H1 (cell line): ENCODE measurements at regions not wholly inside any gene's neighbourhood (a gene's known extent, or its start where the extent isn't known, plus 50 kb on each side); places are given as distances from the start of the nearest gene placed in this dataset.

Experiments
- BCL11A ChIP-seq, 2 experiments: IDR thresholded peaks; one replicate each; pipeline ENCODE4 v1.6.1; 2011; ENCODE audit warnings: low read depth in 2 of 2, low read length in 2 of 2, mild to moderate bottlenecking in 2 of 2
- BRCA1 ChIP-seq: IDR thresholded peaks from 2 replicates; pipeline ENCODE4 v1.6.1; 2012; ENCODE audit warnings: low read depth, low read length, improper control_type of control experiment
- EGR1 ChIP-seq: IDR thresholded peaks from 2 replicates; pipeline ENCODE4 v1.6.1; 2011; ENCODE audit warnings: low read depth, low read length, borderline replicate concordance
- JUN ChIP-seq: IDR thresholded peaks from 2 replicates; pipeline ENCODE4 v1.6.1; 2011; ENCODE audit warnings: low read depth, mild to moderate bottlenecking, improper control_type of control experiment, low read length
- JUND ChIP-seq: IDR thresholded peaks from 2 replicates; pipeline ENCODE4 v1.6.1; 2011; ENCODE audit warnings: mild to moderate bottlenecking, improper control_type of control experiment, low read length
- POLR2A ChIP-seq, 2 experiments: IDR thresholded peaks; 1 replicate in 1 of 2; 2 replicates in 1 of 2; pipeline ENCODE4 v1.6.1; 2011; ENCODE audit warnings: low read depth in 2 of 2, low read length in 2 of 2, mild to moderate bottlenecking in 2 of 2; ENCODE audit errors: control extremely low read depth in 1 of 2
- RAD21 ChIP-seq, 2 experiments: IDR thresholded peaks in 1 of 2; conservative IDR thresholded peaks in 1 of 2; 2 replicates each; pipeline ENCODE4 v1.6.1; 2011; ENCODE audit warnings: low read depth in 2 of 2, low read length in 2 of 2, improper control_type of control experiment in 1 of 2, inconsistent platforms in 1 of 2, mild to moderate bottlenecking in 1 of 2, moderate library complexity in 1 of 2
- RFX5 ChIP-seq: IDR thresholded peaks from 2 replicates; pipeline ENCODE4 v1.6.1; 2011; ENCODE audit warnings: low read depth, low read length, improper control_type of control experiment, borderline replicate concordance
- SRF ChIP-seq: IDR thresholded peaks from 2 replicates; pipeline ENCODE4 v1.6.1; 2011; ENCODE audit warnings: mild to moderate bottlenecking, low read depth, low read length, moderate library complexity
- SUZ12 ChIP-seq: fragments of 200-600 bp; sonication (generic); IDR thresholded peaks from 2 replicates; pipeline ENCODE4 v1.6.1; 2012; ENCODE audit warnings: mild to moderate bottlenecking, inconsistent platforms, low read length, moderate library complexity, mixed read lengths
- TAF1 ChIP-seq: IDR thresholded peaks from 2 replicates; pipeline ENCODE4 v1.6.1; 2011; ENCODE audit warnings: mild to moderate bottlenecking, low read depth, low read length
- TF ChIP-seq, protein P1 (sequence below), 3 experiments: IDR thresholded peaks; 1 replicate in 2 of 3; 2 replicates in 1 of 3; pipeline versions ENCODE4 v1.5.1 to v1.6.1; 2011; ENCODE audit warnings: low read length in 3 of 3, mild to moderate bottlenecking in 3 of 3, inconsistent platforms in 2 of 3, low read depth in 1 of 3, moderate library complexity in 1 of 3; ENCODE audit not compliant: insufficient read depth in 1 of 3; ENCODE audit errors: control extremely low read depth in 1 of 3
- TF ChIP-seq, protein P2 (sequence below): IDR thresholded peaks from 2 replicates; pipeline ENCODE4 v1.6.1; 2012; ENCODE audit warnings: inconsistent platforms
- TF ChIP-seq, protein P3 (sequence below): IDR thresholded peaks from 2 replicates; pipeline ENCODE4 v1.6.1; 2012; ENCODE audit warnings: low read length, inconsistent platforms

DNA sequence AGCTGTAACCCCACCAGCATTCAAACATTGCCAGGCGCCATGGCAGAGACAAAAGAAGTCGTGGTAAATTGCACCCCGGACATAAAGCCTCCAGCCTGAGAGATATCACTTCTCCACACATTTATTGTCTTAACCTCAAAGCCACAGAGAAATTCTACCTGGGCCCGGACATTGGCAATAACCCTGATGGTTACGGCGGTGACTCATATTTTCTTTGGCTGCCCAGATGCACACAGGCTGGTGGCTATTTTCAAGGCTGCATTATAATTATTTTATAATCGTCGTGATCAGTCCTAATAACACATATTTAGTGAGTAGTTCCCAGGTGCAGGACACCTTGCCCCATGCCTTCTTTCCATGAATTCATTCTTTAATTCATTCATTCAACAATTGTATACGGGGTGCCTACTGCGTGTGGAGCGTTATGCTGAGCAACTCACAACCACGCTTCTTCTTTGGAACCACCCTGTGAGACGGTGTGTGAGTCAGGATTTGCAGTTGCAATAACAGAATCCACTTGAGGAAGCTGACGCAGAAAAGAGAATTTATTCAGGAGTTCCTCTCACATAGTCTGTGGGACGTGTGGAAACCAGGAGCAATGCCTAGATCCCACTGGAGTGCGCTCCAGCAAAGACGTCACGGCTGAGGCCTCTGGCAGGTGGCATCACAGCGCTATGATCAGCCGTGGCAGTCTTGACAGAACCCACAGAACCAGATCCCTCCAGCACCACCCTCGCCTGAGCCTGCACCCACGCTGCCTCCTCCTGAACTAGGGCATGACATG, 245.7 kb downstream of the FOXL1 start:
- TF ChIP-seq, protein P1, sequence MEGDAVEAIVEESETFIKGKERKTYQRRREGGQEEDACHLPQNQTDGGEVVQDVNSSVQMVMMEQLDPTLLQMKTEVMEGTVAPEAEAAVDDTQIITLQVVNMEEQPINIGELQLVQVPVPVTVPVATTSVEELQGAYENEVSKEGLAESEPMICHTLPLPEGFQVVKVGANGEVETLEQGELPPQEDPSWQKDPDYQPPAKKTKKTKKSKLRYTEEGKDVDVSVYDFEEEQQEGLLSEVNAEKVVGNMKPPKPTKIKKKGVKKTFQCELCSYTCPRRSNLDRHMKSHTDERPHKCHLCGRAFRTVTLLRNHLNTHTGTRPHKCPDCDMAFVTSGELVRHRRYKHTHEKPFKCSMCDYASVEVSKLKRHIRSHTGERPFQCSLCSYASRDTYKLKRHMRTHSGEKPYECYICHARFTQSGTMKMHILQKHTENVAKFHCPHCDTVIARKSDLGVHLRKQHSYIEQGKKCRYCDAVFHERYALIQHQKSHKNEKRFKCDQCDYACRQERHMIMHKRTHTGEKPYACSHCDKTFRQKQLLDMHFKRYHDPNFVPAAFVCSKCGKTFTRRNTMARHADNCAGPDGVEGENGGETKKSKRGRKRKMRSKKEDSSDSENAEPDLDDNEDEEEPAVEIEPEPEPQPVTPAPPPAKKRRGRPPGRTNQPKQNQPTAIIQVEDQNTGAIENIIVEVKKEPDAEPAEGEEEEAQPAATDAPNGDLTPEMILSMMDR (IDR thresholded peaks at IDR 0.05; ENCODE audit: control extremely low read depth in 1 of 3, insufficient read depth in 1 of 3, low read depth in 1 of 3, low read length in 3 of 3): no peak
- TF ChIP-seq RFX5 (no peak), BRCA1 (no peak), BCL11A (IDR thresholded peaks at IDR 0.05; ENCODE audit: low read depth in 2 of 2, low read length in 2 of 2) (no peak), POLR2A (IDR thresholded peaks at IDR 0.05; ENCODE audit: control extremely low read depth in 1 of 2, low read depth in 2 of 2, low read length in 2 of 2) (no peak), SRF (no peak), TAF1 (no peak), RAD21 (IDR thresholded peaks at IDR 0.05 in 1 of 2, conservative IDR thresholded peaks at IDR 0.05 in 1 of 2; ENCODE audit: low read depth in 2 of 2, low read length in 2 of 2) (no peak), JUN (no peak), JUND (no peak), SUZ12 (no peak), EGR1 (no peak)
- TF ChIP-seq, protein P2, sequence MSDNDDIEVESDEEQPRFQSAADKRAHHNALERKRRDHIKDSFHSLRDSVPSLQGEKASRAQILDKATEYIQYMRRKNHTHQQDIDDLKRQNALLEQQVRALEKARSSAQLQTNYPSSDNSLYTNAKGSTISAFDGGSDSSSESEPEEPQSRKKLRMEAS: no peak
- TF ChIP-seq, protein P3, sequence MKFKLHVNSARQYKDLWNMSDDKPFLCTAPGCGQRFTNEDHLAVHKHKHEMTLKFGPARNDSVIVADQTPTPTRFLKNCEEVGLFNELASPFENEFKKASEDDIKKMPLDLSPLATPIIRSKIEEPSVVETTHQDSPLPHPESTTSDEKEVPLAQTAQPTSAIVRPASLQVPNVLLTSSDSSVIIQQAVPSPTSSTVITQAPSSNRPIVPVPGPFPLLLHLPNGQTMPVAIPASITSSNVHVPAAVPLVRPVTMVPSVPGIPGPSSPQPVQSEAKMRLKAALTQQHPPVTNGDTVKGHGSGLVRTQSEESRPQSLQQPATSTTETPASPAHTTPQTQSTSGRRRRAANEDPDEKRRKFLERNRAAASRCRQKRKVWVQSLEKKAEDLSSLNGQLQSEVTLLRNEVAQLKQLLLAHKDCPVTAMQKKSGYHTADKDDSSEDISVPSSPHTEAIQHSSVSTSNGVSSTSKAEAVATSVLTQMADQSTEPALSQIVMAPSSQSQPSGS: no peak
